MM.1S (cell line): ENCODE measurements at regions not wholly inside any gene's neighbourhood (a gene's known extent, or its start where the extent isn't known, plus 50 kb on each side); places are given as distances from the start of the nearest gene placed in this dataset.

ENCODE experiments used
- CTCF ChIP-seq: fragments of 300-600 bp; sonication (generic); IDR thresholded peaks from 2 replicates; pipeline ENCODE4 v1.5.1; 2016; ENCODE audit warnings: antibody characterized with exemption, low read length, mixed read lengths
- EZH2 ChIP-seq: fragments of 300-600 bp; sonication (generic); optimal IDR thresholded peaks from 2 replicates; pipeline ENCODE3; 2017; ENCODE audit warnings: low read depth, mild to moderate bottlenecking, antibody characterized with exemption, low read length, mixed read lengths

GRCh38 chr18:8895987-8896619 is 190.7 kb downstream of the MTCL1 start:
- TF ChIP-seq CTCF (no peak), EZH2 (no peak)
